ENCODE measurements at regions not wholly inside any gene's neighbourhood (a gene's known extent, or its start where the extent isn't known, plus 50 kb on each side); places are given as distances from the start of the nearest gene placed in this dataset.
"Not testable (repeated sequence)": the region's sequence is repeated elsewhere in the genome, so short reads cannot be mapped to it uniquely, and the experiment has no call there.

DNA sequence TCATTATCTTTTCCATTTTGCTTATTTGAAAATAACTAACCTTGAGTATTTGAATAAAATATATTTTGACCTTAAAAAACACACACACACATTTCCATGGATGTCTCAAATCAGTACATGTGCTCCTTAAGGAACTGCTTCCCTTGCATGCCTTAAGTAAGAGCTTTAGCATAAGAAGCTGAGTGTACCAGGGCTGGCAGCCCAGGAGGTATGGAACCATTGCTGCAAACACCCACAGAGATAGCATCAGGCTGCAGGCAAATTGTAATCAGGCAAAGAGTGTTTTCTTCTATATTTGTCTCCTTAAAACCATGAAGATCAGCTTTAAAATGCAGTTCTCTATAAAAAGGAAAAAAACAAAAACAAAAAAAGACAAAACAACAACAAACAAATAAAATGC lies 160.6 kb downstream of the PLK2 start:
- Histone ChIP-seq H3K9me3 (ENCODE audit: control insufficient read depth, insufficient read depth, low read length) (no peaks in the 10 kb centered on the region), H3K27me3 (ENCODE audit: control insufficient read depth, insufficient read depth, low read length) (no peaks in the 10 kb centered on the region), H3K4me3 (ENCODE audit: low read depth, low read length) (no peak overlapping the region), H3K27ac (ENCODE audit: low read depth, low read length) (no peak overlapping the region)
- POLR2A ChIA-PET: no interaction called here
- TF ChIP-seq, protein P1, sequence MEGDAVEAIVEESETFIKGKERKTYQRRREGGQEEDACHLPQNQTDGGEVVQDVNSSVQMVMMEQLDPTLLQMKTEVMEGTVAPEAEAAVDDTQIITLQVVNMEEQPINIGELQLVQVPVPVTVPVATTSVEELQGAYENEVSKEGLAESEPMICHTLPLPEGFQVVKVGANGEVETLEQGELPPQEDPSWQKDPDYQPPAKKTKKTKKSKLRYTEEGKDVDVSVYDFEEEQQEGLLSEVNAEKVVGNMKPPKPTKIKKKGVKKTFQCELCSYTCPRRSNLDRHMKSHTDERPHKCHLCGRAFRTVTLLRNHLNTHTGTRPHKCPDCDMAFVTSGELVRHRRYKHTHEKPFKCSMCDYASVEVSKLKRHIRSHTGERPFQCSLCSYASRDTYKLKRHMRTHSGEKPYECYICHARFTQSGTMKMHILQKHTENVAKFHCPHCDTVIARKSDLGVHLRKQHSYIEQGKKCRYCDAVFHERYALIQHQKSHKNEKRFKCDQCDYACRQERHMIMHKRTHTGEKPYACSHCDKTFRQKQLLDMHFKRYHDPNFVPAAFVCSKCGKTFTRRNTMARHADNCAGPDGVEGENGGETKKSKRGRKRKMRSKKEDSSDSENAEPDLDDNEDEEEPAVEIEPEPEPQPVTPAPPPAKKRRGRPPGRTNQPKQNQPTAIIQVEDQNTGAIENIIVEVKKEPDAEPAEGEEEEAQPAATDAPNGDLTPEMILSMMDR (IDR thresholded peaks at IDR 0.05; ENCODE audit: low read depth, low read length): no peak
- CTCF ChIA-PET: no interaction called here
- no peak for DNase-seq (ENCODE audit: low read depth, low spot score)

GRCh38 chr5:58294598-58295305 lies 165.1 kb downstream of the PLK2 start:
- H3K27ac ChIP-seq (ENCODE audit: low read depth, low read length): no peak overlapping the region
- DNase-seq (ENCODE audit: low read depth, low spot score): no peak
- no peaks in the 10 kb centered on the region for H3K27me3 ChIP-seq (ENCODE audit: control insufficient read depth, insufficient read depth, low read length)
- H3K9me3 ChIP-seq (ENCODE audit: control insufficient read depth, insufficient read depth, low read length): no peaks in the 10 kb centered on the region
- POLR2A ChIA-PET: no interaction called here
- TF ChIP-seq, protein P1 (IDR thresholded peaks at IDR 0.05; ENCODE audit: low read depth, low read length): no peak
- no peak overlapping the region for H3K4me3 ChIP-seq (ENCODE audit: low read depth, low read length)
- CTCF ChIA-PET: no interaction called here

- H3K4me3 ChIP-seq (ENCODE audit: low read depth, low read length); DNase-seq (ENCODE audit: low read depth, low spot score); H3K27me3 ChIP-seq (ENCODE audit: control insufficient read depth, insufficient read depth, low read length); H3K9me3 ChIP-seq (ENCODE audit: control insufficient read depth, insufficient read depth, low read length); H3K27ac ChIP-seq (ENCODE audit: low read depth, low read length); POLR2A ChIA-PET; CTCF ChIA-PET: not testable (repeated sequence)
Observed at GRCh38 chr5:58288275-58288674, 171.6 kb downstream of the PLK2 start.

DNA sequence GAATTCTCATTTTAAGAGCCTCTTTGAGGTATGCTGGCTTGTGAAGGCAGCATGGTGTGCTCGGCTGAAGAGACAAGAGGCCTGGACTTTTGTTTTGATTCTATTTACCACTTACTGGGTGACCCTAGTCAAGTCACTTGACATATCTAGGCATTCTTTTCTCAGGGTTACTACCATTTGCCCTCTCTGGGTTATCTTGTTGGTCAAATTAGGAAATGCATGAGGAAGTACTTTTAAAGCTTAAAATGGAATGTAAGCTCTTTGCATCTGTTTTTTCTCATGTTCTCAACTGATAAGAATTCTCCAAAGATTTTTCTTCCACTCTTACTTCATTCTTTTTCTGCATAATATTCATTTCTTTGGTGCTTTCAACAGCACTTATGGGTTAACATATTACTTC lies 173.1 kb downstream of the PLK2 start:
- CTCF ChIA-PET: no interaction called here
- no peaks in the 10 kb centered on the region for H3K9me3 ChIP-seq (ENCODE audit: control insufficient read depth, insufficient read depth, low read length)
- POLR2A ChIA-PET: no interaction called here
- H3K27ac ChIP-seq (ENCODE audit: low read depth, low read length): no peak overlapping the region
- TF ChIP-seq, protein P1 (IDR thresholded peaks at IDR 0.05; ENCODE audit: low read depth, low read length): no peak
- no peak for DNase-seq (ENCODE audit: low read depth, low spot score)
- H3K27me3 ChIP-seq (ENCODE audit: control insufficient read depth, insufficient read depth, low read length): no peaks in the 10 kb centered on the region
- no peak overlapping the region for H3K4me3 ChIP-seq (ENCODE audit: low read depth, low read length)

- Histone ChIP-seq H3K4me3 (ENCODE audit: low read depth, low read length) (no peak overlapping the region), H3K27me3 (ENCODE audit: control insufficient read depth, insufficient read depth, low read length) (no peaks in the 10 kb centered on the region), H3K27ac (ENCODE audit: low read depth, low read length) (no peak overlapping the region), H3K9me3 (ENCODE audit: control insufficient read depth, insufficient read depth, low read length) (no peaks in the 10 kb centered on the region)
- ChIA-PET CTCF (no interaction called here), POLR2A (no interaction called here)
- no peak for DNase-seq (ENCODE audit: low read depth, low spot score)
- TF ChIP-seq, protein P1 (IDR thresholded peaks at IDR 0.05; ENCODE audit: low read depth, low read length): no peak
Observed at GRCh38 chr5:58285900-58286299, 174.0 kb downstream of the PLK2 start.
